Common myeloid progenitor, CD34-positive (primary cell): ENCODE measurements at regions not wholly inside any gene's neighbourhood (a gene's known extent, or its start where the extent isn't known, plus 50 kb on each side); places are given as distances from the start of the nearest gene placed in this dataset.
A peak's percentile ranks its signal among the peaks of the same experiment; 100 is the strongest.
"Not testable (repeated sequence)": the region's sequence is repeated elsewhere in the genome, so short reads cannot be mapped to it uniquely, and the experiment has no call there.

Experiments used
- CTCF ChIA-PET: fragments of 350-600 bp; sonication (Branson Sonifier 250); formaldehyde crosslinking; loops from one replicate; lab custom pipeline; 2021; ENCODE audit warnings: antibody characterized with exemption; lab: Charles Lee
- POLR2A ChIA-PET: fragments of 350-600 bp; sonication (Branson Sonifier 250); formaldehyde crosslinking; loops from one replicate; lab custom pipeline; 2021; ENCODE audit warnings: antibody characterized with exemption; lab: Charles Lee
- DNase-seq, 3 donors: peaks; one replicate each; pipeline versions ENCODE4 v3.0.0 to v3.0.0-alpha.2; 2013
- H3K27ac ChIP-seq, 2 experiments: 1 replicate in 1 of 2; 2 replicates in 1 of 2; pipeline ENCODE4 v1.7.0; 2013; ENCODE audit warnings: inconsistent platforms in 2 of 2, low read length in 2 of 2, mild to moderate bottlenecking in 2 of 2, low read depth in 1 of 2, moderate library complexity in 1 of 2; ENCODE audit not compliant: severe bottlenecking in 2 of 2, insufficient read depth in 1 of 2, poor library complexity in 1 of 2
- H3K27me3 ChIP-seq, 5 experiments: replicated peaks in 2 of 5; 1 replicate in 3 of 5; 2 replicates in 2 of 5; pipeline versions ENCODE4 v1.6.1 to v1.7.0; 2013; ENCODE audit warnings: low read length in 4 of 5, mild to moderate bottlenecking in 2 of 5, moderate library complexity in 2 of 5, inconsistent platforms in 1 of 5; ENCODE audit not compliant: insufficient read depth in 5 of 5, control insufficient read depth in 4 of 5
- H3K36me3 ChIP-seq, 4 experiments: 1 replicate in 2 of 4; 2 replicates in 2 of 4; pipeline versions ENCODE4 v1.6.1 to v1.7.0; 2013; ENCODE audit warnings: low read length in 3 of 4, control low read depth in 1 of 4, mild to moderate bottlenecking in 1 of 4; ENCODE audit not compliant: control insufficient read depth in 4 of 4, insufficient read depth in 4 of 4
- H3K4me1 ChIP-seq, 4 experiments: 1 replicate in 3 of 4; 2 replicates in 1 of 4; pipeline versions ENCODE4 v1.6.1 to v1.7.1; 2013; ENCODE audit warnings: low read length in 3 of 4, mild to moderate bottlenecking in 3 of 4, control low read depth in 1 of 4, inconsistent platforms in 1 of 4, moderate library complexity in 1 of 4; ENCODE audit not compliant: control insufficient read depth in 4 of 4, insufficient read depth in 4 of 4; ENCODE audit errors: control extremely low read depth in 1 of 4
- H3K4me3 ChIP-seq, 7 experiments: 1 replicate in 4 of 7; 2 replicates in 3 of 7; pipeline versions ENCODE4 v1.5.1 to v1.7.0; 2013; ENCODE audit warnings: mild to moderate bottlenecking in 7 of 7, low read length in 6 of 7, moderate library complexity in 6 of 7, inconsistent platforms in 2 of 7, low read depth in 2 of 7, control low read depth in 1 of 7; ENCODE audit not compliant: insufficient read depth in 4 of 7, control insufficient read depth in 1 of 7; ENCODE audit errors: extremely low read depth in 1 of 7
- H3K9me3 ChIP-seq, 5 experiments: 1 replicate in 4 of 5; 2 replicates in 1 of 5; pipeline versions ENCODE4 v1.6.1 to v1.7.1; 2013; ENCODE audit warnings: low read length in 4 of 5, mild to moderate bottlenecking in 2 of 5, inconsistent platforms in 1 of 5, low read depth in 1 of 5, moderate library complexity in 1 of 5; ENCODE audit not compliant: control insufficient read depth in 4 of 5, insufficient read depth in 2 of 5; ENCODE audit errors: control extremely low read depth in 1 of 5
- WGBS: methylation state at CpG from one replicate; pipeline ENCODE4 v1.1.5; 2013; ENCODE audit not compliant: insufficient coverage; 5-methylcytosine and 5-hydroxymethylcytosine counted together

GRCh38 chrX:4642114-4642513 lies 928.7 kb upstream of the PRKX start:
- no CpG with 5 or more reads among the region's 2 CpGs for WGBS
- no peak overlapping the region for H3K27ac ChIP-seq
- no peak overlapping the region for H3K4me3 ChIP-seq
- H3K9me3 ChIP-seq = peaks cover 0 to 4% (median 0%) of the 10 kb centered on the region in 5 experiments
- H3K4me1 ChIP-seq = no peaks in the 10 kb centered on the region
- H3K27me3 ChIP-seq = no peaks in the 10 kb centered on the region
- DNase-seq = no peak
- ChIA-PET POLR2A (interaction anchor here (0.7 kb wide), 1 partner anchor 1282 kb away, joined by 3 read pairs; no protein-coding TSS in a partner anchor), CTCF (no interaction called here)
- no peaks in the 10 kb centered on the region for H3K36me3 ChIP-seq

GRCh38 chrX:4638036-4638435 lies 924.6 kb upstream of the PRKX start:
- H3K36me3 ChIP-seq = no peaks in the 10 kb centered on the region
- H3K4me1 ChIP-seq = no peaks in the 10 kb centered on the region
- ChIA-PET CTCF (no interaction called here), POLR2A (no interaction called here)
- H3K9me3 ChIP-seq = peaks cover 0 to 4% (median 0%) of the 10 kb centered on the region in 5 experiments
- no CpG with 5 or more reads among the region's 4 CpGs for WGBS
- H3K4me3 ChIP-seq = no peak overlapping the region
- H3K27me3 ChIP-seq = no peaks in the 10 kb centered on the region
- no peak for DNase-seq
- H3K27ac ChIP-seq = no peak overlapping the region

GRCh38 chrX:4627414-4627813 lies 914.0 kb upstream of the PRKX start:
- no peak for DNase-seq
- 86% methylated on average over 1 of the region's 1 CpG for WGBS
- Histone ChIP-seq H3K9me3 (peaks cover 0 to 2% (median 0%) of the 10 kb centered on the region in 5 experiments), H3K4me1 (no peaks in the 10 kb centered on the region), H3K36me3 (no peaks in the 10 kb centered on the region), H3K4me3 (no peak overlapping the region), H3K27me3 (no peaks in the 10 kb centered on the region), H3K27ac (no peak overlapping the region)
- POLR2A ChIA-PET = no interaction called here
- CTCF ChIA-PET = no interaction called here

- Histone ChIP-seq H3K9me3 (no peaks in the 10 kb centered on the region), H3K4me3 (no peak overlapping the region), H3K27me3 (no peaks in the 10 kb centered on the region), H3K4me1 (no peaks in the 10 kb centered on the region), H3K27ac (no peak overlapping the region), H3K36me3 (no peaks in the 10 kb centered on the region)
- no peak for DNase-seq
- WGBS = 51% methylated on average over 2 of the region's 5 CpGs
- ChIA-PET CTCF (interaction anchor here (0.5 kb wide), 1 partner anchor 328 kb away, joined by 5 read pairs; no protein-coding TSS in a partner anchor), POLR2A (no interaction called here)
Measured at GRCh38 chrX:4622486-4623167, 909.2 kb upstream of the PRKX start.

- peak in 2 of 3 donors; percentile 50 to 60 for DNase-seq
- H3K27me3 ChIP-seq, H3K36me3 ChIP-seq, CTCF ChIA-PET, H3K27ac ChIP-seq, H3K4me3 ChIP-seq, POLR2A ChIA-PET, H3K4me1 ChIP-seq: not testable (repeated sequence)
- WGBS = no CpG with 5 or more reads among the region's 2 CpGs
- H3K9me3 ChIP-seq = peaks cover 0 to 13% (median 2%) of the 10 kb centered on the region in 5 experiments
Measured at GRCh38 chrX:4613651-4614050, 900.2 kb upstream of the PRKX start.

GRCh38 chrX:4588893-4589292 lies 875.4 kb upstream of the PRKX start:
- ChIA-PET POLR2A (interaction anchor here (0.6 kb wide), 1 partner anchor 228 kb away, joined by 3 read pairs; no protein-coding TSS in a partner anchor), CTCF (no interaction called here)
- DNase-seq = no peak
- H3K4me3 ChIP-seq = no peak overlapping the region
- H3K27ac ChIP-seq = no peak overlapping the region
- H3K36me3 ChIP-seq = no peaks in the 10 kb centered on the region
- 84% methylated on average over 4 of the region's 6 CpGs for WGBS
- H3K4me1 ChIP-seq = no peaks in the 10 kb centered on the region
- H3K27me3 ChIP-seq = no peaks in the 10 kb centered on the region
- H3K9me3 ChIP-seq = no peaks in the 10 kb centered on the region

- ChIA-PET POLR2A (interaction anchor here (0.6 kb wide), 1 partner anchor 229 kb away, joined by 3 read pairs; no protein-coding TSS in a partner anchor), CTCF (no interaction called here)
- Histone ChIP-seq H3K4me3 (no peak overlapping the region), H3K9me3 (no peaks in the 10 kb centered on the region), H3K27me3 (no peaks in the 10 kb centered on the region), H3K36me3 (no peaks in the 10 kb centered on the region), H3K4me1 (no peaks in the 10 kb centered on the region), H3K27ac (no peak overlapping the region)
- WGBS = 92% methylated on average over 3 of the region's 5 CpGs
- no peak for DNase-seq
Measured at GRCh38 chrX:4588466-4588865, 875.0 kb upstream of the PRKX start.
